NB4 (cell line): ENCODE measurements at regions not wholly inside any gene's neighbourhood (a gene's known extent, or its start where the extent isn't known, plus 50 kb on each side); places are given as distances from the start of the nearest gene placed in this dataset.

ENCODE experiments used
- MYC ChIP-seq: IDR thresholded peaks from 2 replicates; pipeline ENCODE4 v1.6.1; 2011; ENCODE audit warnings: low read depth, low read length
- POLR2A ChIP-seq: IDR thresholded peaks from 2 replicates; pipeline ENCODE4 v1.6.1; 2011; ENCODE audit warnings: mild to moderate bottlenecking; ENCODE audit not compliant: insufficient read length; ENCODE audit errors: extremely low read depth
- TF ChIP-seq, protein P1 (sequence below): IDR thresholded peaks from one replicate; pipeline ENCODE4 v1.5.1; 2012; ENCODE audit warnings: low read depth, low read length

- TF ChIP-seq POLR2A = no peak
- TF ChIP-seq, protein P1, sequence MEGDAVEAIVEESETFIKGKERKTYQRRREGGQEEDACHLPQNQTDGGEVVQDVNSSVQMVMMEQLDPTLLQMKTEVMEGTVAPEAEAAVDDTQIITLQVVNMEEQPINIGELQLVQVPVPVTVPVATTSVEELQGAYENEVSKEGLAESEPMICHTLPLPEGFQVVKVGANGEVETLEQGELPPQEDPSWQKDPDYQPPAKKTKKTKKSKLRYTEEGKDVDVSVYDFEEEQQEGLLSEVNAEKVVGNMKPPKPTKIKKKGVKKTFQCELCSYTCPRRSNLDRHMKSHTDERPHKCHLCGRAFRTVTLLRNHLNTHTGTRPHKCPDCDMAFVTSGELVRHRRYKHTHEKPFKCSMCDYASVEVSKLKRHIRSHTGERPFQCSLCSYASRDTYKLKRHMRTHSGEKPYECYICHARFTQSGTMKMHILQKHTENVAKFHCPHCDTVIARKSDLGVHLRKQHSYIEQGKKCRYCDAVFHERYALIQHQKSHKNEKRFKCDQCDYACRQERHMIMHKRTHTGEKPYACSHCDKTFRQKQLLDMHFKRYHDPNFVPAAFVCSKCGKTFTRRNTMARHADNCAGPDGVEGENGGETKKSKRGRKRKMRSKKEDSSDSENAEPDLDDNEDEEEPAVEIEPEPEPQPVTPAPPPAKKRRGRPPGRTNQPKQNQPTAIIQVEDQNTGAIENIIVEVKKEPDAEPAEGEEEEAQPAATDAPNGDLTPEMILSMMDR = no peak
- no peak for TF ChIP-seq MYC
These were observed 464.5 kb upstream of the ZMIZ1 start for GRCh38 chr10:78604286-78604685.
